T1000 (cell line): ENCODE measurements at regions not wholly inside any gene's neighbourhood (a gene's known extent, or its start where the extent isn't known, plus 50 kb on each side); places are given as distances from the start of the nearest gene placed in this dataset.
A peak's percentile ranks its signal among the peaks of the same experiment; 100 is the strongest.

ENCODE experiments used
- DNase-seq: peaks from one replicate; lab custom pipeline; 2025; ENCODE audit warnings: mixed read lengths; lab: John Stamatoyannopoulos, UW

- DNase-seq = no peak
Observed at GRCh38 chr1:59025898-59026426, 242.1 kb upstream of the JUN start.

GRCh38 chr1:59026472-59026948, 242.7 kb upstream of the JUN start:
- no peak for DNase-seq

DNA sequence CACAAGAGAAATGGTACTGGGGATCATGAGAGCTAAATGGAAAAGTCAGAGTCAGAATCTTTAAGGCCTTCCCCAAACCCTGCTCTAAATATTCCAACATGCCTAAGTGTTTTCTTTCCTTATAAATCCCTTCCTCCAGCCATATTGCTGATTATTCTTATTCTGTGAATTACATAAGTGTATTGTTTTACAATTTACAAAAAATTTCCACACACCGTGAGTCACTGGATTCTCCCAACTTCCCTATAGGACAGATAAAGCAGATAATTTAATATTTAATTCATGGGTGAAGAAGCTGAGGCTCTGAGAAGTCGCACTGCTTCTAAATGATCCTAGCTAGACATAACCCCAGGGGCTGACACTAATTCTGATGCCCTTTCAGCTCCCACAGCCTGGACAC, 243.3 kb upstream of the JUN start:
- no peak for DNase-seq

DNA sequence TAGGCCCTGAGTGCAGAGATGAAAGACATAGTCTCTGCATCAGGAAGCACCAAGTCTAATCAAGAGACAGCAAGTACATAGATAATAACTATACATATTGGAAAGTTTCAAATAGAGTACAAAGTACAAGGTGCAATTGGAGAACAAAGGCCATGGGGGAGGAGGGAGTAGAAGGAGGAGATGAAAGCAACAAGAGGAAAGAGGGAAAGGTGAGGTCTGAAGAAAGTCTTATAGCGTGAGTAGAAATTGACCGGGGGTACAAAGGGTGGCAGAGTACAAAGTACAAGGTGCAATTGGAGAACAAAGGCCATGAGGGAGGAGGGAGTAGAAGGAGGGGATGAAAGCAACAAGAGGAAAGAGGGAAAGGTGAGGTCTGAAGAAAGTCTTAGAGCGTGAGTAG, 244.2 kb upstream of the JUN start:
- DNase-seq = no peak

DNA sequence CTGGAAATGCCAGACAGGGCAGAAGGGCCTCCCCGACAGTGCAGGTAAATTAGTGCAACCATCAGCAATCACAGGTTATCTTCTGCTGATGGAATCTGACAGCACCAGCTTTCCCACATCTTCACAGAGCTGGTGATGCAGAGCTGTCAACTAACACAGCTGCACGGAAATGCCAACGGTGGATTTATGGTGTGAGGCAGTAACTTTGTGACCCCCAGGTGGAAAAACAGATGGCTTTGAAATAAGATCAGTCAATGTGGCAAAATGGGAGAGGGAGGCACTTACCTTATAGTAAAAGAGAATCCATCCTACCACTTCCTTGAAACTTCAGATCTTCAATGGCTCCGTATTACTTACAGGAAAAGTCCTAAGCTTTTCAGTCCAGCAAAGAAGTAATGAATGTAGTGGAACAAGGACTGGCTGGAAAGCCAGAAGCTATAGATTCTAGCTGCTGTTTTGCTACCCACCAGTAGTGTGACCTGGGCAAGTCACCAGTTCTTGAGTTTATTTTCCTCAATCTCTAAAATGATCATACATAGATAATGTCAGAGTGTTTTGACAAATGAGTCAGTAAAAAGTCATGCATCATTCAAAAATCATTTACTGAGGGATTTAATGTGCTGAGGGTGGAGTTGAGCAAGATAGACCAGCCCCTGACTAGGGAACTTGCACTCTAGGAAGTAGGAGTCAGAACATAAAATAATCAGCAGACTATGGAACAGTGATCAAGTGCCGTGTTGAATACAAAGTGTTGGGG, 245.7 kb upstream of the JUN start:
- DNase-seq = no peak

DNA sequence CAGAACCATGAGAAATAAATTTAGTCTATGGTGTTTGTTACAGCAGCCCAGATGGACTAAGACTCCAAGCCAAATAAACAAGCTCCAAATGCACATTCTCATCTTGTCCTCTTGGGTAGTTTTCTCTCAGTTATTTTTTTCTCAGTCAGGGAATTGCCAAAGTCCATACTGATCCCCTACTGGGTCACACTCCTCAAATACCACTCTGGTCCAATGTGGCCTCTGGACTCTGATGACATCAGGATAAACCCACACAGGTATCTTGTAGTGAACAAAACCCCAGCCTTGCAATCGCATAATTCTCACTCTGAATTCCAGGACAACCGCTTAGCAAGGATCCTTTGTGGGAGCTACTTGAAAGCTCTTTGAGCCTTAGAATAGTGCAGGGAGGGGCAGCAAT, 248.4 kb upstream of the JUN start:
- no peak for DNase-seq

DNA sequence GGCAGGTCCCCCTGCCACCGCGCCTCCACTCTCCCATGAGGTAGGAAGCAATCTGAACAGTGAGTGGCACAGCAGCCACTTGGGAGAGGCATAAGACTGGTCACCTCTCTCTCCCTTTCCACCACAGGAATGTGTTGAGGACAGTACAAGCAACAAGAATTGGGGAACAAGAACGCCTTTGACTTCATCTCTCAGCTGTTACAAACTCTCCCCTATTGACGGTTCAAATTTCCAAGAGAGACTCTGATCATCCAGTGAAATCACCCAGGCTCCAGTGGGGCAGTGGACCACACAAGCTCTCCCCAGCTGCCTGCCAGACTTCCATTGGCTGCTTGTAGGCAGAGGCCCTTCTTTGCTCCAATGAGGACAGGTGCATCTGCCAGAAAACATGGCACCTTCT, 249.9 kb upstream of the JUN start:
- no peak for DNase-seq

DNA sequence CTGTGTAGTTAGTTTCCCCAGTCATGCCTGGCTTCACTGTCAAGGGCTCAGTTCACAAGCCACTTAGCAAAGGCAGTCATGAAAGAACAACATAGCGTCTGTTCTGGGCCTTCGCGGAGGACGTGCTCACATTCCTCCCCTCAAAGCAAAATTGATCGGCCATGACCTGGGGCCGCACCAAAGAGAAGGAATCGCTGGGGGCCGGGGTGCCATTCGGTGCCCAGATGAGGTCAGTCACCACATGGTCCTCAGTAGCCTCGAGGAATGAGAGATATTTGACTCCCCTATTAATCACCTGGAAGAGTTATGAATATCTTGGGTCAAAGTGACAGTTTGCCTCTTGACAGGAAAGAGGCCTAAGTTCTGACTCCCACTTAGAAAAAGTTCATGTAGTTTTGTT, 251.1 kb upstream of the JUN start:
- no peak for DNase-seq

DNA sequence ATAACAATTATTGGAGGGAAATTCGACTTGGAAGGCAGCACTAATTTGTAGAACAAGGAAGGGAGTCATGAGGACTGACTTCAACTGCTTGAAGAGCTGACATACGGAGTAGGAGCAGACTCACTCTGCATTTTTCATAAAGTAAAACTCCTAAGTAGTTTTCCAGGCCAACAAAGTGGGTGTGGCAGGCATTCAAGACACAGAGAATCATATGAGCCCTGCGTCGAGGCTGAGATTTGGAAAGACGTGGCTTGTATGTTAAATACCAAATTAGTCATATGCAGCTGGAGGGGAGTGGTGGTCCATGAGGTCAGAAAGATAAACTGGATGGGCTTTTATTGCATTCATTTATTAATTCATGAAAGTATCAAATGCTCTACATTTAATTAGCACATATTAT, 255.7 kb upstream of the JUN start:
- DNase-seq = no peak

DNA sequence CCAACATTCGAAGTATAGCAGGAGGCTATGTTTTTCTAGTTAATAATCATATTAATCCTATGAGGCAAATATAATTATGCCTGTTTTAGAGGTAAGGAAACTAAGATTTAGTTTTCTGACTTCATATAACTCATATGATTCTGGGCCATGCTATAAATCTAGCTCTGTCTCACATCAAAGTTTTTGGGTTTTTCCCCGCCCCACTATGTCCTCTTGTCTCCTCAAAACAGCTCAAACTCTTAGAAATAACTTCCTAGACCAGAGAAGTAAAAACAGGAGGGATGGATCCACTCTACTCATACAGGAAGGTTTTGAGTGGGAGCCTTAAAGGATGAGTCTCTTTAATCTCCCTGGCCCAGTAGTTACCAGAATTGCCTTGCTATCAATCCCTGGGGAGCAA, 256.4 kb upstream of the FGGY start:
- no peak for DNase-seq

DNA sequence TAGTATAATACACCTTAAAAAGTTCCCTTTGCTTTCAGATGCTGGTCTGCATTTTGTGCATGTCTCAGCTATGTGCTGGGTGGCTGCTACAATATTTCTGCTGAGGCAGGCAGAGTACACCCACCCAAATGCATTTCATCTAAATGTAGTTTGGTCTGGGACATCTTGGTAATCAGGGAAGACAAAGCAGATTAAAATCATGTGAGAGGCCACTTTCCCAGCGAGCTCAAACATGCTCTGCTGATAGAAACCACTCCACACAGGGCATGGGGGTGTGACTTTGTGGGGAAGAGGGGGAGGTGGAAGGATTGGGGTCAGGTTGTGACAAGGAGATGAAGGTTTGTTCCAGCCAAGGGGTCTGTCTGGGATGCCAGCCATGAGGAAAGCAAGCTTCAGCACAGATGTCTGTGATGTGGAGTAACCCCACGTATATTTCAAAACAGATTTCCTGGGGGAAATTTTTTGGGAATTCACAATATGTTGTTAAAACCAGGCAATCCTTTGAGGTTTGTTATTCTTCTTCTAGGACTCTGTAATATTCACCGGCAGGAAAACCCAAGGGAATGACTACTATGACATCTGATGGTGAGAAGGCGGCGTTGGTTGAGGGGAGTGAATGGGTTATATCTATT, 255.1 kb upstream of the FGGY start:
- DNase-seq = no peak

DNA sequence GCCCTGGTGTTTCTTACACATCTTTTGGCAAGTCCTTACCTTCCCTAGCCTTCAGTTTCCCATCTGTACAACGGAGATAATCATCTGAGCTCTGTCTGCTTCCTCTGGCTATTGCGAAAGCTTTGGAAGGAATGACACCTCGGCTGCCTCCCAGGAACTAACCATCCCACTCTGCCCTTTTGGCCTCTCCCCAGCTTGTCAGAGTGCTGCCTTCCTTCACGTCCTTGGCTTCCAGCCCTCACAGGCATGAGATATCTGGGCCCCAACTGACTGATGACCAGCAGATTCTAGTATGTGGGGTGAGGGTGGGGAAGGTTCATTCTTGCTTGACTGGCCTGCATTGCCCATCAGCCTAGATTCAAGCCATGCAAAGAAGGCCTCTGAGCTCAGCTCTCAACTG, 253.1 kb upstream of the FGGY start:
- peak; percentile 70 for DNase-seq

DNA sequence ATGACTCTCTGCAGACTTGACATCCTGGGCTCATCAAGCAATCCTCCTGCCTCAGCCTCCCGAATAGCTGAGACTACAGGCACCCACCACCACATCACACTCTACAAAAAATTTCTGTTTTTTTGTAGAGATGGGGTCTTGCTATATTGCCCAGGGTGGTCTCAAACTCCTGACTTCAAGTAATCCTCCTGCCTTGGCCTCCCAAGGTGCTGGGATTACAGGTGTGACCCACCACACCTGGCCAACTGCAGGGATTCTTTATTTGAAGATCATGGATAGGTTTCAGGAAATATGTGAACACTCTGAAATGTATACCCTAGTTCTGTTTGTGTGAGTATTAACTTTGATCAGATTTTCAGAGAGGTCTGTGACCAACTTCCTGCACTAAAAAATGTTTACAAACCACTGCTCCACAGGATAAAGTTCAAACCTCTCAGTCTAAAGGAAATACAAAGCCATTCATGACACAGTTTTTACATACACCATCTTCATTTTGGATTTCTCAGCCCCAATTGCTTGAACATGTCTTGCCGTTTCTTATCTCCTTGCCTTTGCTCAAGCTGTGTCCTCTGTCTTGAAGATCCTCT, 252.3 kb upstream of the FGGY start:
- DNase-seq = no peak

DNA sequence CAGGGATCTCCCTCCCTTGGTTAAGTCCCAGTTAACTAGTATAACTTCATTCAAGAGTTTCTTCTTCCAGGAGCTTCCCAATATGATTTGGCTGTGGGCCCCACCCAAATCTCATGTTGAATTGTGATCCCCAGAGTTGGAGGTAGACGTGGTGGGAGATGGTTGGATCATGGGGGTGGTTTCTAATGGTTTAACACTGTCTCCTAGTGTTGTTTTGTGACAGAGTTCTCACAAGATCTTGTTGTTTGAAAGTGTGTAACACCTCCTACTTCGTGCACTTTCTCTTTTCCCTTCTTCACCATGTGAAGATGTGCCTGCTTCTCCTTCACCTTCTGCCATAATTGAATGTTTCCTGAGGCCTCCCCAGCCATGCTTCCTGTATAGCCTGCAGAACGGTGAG, 251.8 kb upstream of the FGGY start:
- no peak for DNase-seq

DNA sequence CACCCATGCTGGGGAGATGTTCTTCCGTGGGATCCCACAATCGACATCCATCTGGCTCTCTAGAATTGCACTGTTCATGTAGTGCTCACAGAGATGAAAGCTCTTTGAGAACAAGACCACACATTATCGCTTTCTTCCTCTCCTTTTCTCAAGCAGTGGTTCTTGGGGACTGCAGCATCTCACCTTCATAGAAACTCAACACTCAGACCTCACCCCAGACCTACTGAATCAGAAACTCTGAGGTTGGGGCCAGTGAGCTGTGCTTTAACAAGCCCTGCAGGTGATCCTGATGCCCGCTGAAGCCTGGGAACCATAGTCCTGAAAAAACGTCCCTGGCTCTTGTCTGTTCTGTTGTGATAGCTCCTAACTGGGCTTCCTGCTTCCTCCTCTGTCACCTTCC, 251.3 kb upstream of the FGGY start:
- DNase-seq = no peak

- no peak for DNase-seq
Observed at GRCh38 chr1:59046134-59046533, 250.8 kb upstream of the FGGY start.

DNA sequence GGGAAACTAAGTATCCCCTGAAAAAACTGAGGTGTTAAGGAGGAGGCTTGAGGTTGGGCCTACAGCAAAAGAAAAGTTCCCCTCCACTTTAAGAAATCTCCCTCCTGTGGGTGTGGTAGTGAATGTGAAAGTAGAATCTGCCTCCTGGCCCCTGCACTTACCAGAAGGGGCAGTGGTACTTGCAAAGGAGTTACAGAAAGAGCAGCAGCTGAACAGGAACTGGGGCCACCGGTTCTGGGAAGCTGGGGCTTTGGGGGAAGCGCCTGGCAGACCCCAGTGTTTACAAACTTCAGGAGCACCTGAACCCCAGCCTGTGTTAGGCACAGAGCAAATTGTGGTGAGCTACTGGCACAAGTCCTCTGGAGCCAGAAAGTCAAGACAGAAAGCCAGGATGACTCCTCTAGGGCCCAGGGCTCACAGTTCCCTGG, 250.2 kb upstream of the FGGY start:
- DNase-seq = no peak

- no peak for DNase-seq
Observed at GRCh38 chr1:59051007-59051406, 245.9 kb upstream of the FGGY start.

GRCh38 chr1:59052166-59052590, 244.7 kb upstream of the FGGY start:
- DNase-seq = no peak

GRCh38 chr1:59054172-59054571, 242.7 kb upstream of the FGGY start:
- no peak for DNase-seq

DNA sequence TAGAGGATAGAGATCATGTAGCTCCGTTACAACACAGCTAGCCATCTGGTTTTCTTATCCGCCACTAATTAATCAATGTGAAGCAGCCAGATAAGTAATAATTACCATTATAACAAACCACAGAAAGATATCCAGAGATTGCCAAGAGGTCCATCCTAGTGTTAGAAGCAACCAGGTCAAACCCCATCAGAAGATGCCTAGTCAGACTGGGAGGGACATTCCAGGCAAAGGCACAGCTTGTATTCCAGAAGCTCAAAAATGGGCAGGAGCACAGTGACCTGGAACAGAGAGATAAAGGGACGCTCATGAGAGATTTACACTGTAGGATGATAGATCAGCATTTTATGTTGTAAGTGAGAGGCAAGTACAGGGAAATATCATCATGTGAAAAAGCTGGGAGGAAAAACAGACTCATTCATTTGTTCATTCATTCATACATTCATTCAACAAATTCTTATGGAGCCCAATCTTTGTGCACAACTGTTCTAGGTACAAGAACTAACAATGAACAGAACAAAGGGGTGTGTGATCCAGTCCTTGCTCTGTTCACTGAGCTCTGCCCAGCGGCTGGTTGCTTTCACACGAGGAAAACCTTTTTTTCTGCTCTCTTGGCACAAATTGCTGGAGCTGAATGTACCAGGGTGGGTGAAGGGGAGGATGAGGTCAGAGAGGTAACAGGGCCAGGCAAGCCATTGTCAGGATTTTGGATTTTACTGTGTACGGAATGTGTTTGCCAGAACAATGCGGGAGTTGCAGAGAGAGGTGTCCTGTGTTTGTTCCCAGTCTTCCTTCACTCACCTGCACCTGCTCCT, 240.8 kb upstream of the FGGY start:
- no peak for DNase-seq

GRCh38 chr1:59057211-59057694, 239.6 kb upstream of the FGGY start:
- DNase-seq = peak; percentile 78
